Astrocyte (in vitro differentiated cells and primary cell): ENCODE measurements at regions not wholly inside any gene's neighbourhood (a gene's known extent, or its start where the extent isn't known, plus 50 kb on each side); places are given as distances from the start of the nearest gene placed in this dataset.

Experiments
- DNase-seq: peaks from one replicate; pipeline ENCODE4 v3.0.0-alpha.2; 2010; ENCODE audit warnings: low read depth
- FAIRE-seq: peaks from 2 replicates; lab custom pipeline; 2011; peaks lifted over from hg19 to GRCh38; lab: Jason Lieb, UNC
- H2AFZ ChIP-seq: 2 replicates; pipeline ENCODE4 v1.6.0; 2012; ENCODE audit warnings: low read depth, low read length, inconsistent platforms
- H3K27ac ChIP-seq: 2 replicates; pipeline ENCODE4 v1.5.1; 2011; ENCODE audit warnings: low read depth, low read length, inconsistent platforms
- H3K27me3 ChIP-seq: 2 replicates; pipeline ENCODE4 v1.6.0; 2011; ENCODE audit warnings: low read length, inconsistent platforms; ENCODE audit not compliant: insufficient read depth
- H3K36me3 ChIP-seq: 2 replicates; pipeline ENCODE4 v1.5.1; 2011; ENCODE audit warnings: low read length, inconsistent platforms; ENCODE audit not compliant: insufficient read depth
- H3K4me1 ChIP-seq: 2 replicates; pipeline ENCODE4 v1.5.1; 2011; ENCODE audit warnings: low read length, inconsistent platforms; ENCODE audit not compliant: insufficient read depth
- H3K4me2 ChIP-seq: 2 replicates; pipeline ENCODE4 v1.6.0; 2012; ENCODE audit warnings: low read length, inconsistent platforms
- H3K4me3 ChIP-seq: 2 replicates; pipeline ENCODE4 v1.5.1; 2011; ENCODE audit warnings: low read depth, mild to moderate bottlenecking, low read length, inconsistent platforms; ENCODE audit not compliant: insufficient read depth
- H3K79me2 ChIP-seq: 2 replicates; pipeline ENCODE4 v1.6.0; 2012; ENCODE audit warnings: mild to moderate bottlenecking, low read length, inconsistent platforms; ENCODE audit not compliant: insufficient read depth
- H3K9ac ChIP-seq: 2 replicates; pipeline ENCODE4 v1.6.0; 2012; ENCODE audit warnings: mild to moderate bottlenecking, low read length, inconsistent platforms
- H3K9me3 ChIP-seq: 2 replicates; pipeline ENCODE4 v1.5.1; 2012; ENCODE audit warnings: low read depth, mild to moderate bottlenecking, low read length, inconsistent platforms; ENCODE audit not compliant: insufficient read depth
- H4K20me1 ChIP-seq: 2 replicates; pipeline ENCODE4 v1.6.0; 2012; ENCODE audit warnings: low read length, inconsistent platforms; ENCODE audit not compliant: insufficient read depth
- H3K27ac Mint-ChIP-seq: one replicate; pipeline ENCODE4 v1.8.0; 2021; ENCODE audit warnings: mild to moderate bottlenecking, mixed read lengths; ENCODE audit not compliant: unreplicated experiment
- H3K27me3 Mint-ChIP-seq: one replicate; pipeline ENCODE4 v1.8.0; 2021; ENCODE audit warnings: low read depth, mixed read lengths; ENCODE audit not compliant: unreplicated experiment
- H3K36me3 Mint-ChIP-seq: one replicate; pipeline ENCODE4 v1.8.0; 2021; ENCODE audit warnings: low read depth, mixed read lengths; ENCODE audit not compliant: unreplicated experiment
- H3K4me1 Mint-ChIP-seq: one replicate; pipeline ENCODE4 v1.8.0; 2021; ENCODE audit warnings: low read depth, mixed read lengths; ENCODE audit not compliant: unreplicated experiment
- H3K4me3 Mint-ChIP-seq: one replicate; pipeline ENCODE4 v1.8.0; 2021; ENCODE audit warnings: mild to moderate bottlenecking, moderate library complexity, mixed read lengths; ENCODE audit not compliant: unreplicated experiment
- H3K9me3 Mint-ChIP-seq: one replicate; pipeline ENCODE4 v1.8.0; 2021; ENCODE audit warnings: mild to moderate bottlenecking, mixed read lengths; ENCODE audit not compliant: unreplicated experiment
- CTCF ChIP-seq: IDR thresholded peaks from 2 replicates; pipeline ENCODE4 v1.5.1; 2011; ENCODE audit warnings: low read depth, mild to moderate bottlenecking, inconsistent platforms, low read length, moderate library complexity; ENCODE audit not compliant: insufficient read depth
- EZH2 ChIP-seq: IDR thresholded peaks from 2 replicates; pipeline ENCODE4 v1.6.1; 2012; ENCODE audit warnings: mild to moderate bottlenecking, low read length, inconsistent platforms; ENCODE audit not compliant: insufficient read depth

- H3K9ac ChIP-seq, result no peak overlapping the region
- H3K27me3 Mint-ChIP-seq, result peaks cover 49% of the 10 kb centered on the region
- no peak for FAIRE-seq
Measured at GRCh38 chr1:204736836-204737235, 51.3 kb upstream of the LRRN2 start.

DNA sequence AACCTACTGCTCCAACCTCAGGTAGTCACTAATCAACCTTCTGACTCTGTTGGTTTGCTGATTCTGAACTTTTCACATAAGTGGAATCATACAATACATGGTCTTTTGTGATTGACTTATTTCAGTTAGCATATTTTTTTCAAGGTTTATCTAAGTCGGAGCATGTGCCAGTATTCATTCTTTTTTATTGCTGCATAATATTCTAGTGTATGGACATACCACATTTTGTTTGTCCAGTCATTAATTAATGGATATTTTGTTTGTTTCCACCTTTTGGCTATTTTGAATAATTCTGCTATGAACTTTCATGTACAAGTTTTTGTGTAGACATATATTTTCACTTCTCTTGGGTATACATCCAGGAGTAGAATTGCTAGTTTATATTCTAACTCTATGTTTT, 53.0 kb upstream of the LRRN2 start:
- Histone ChIP-seq H3K36me3 (no peaks in the 10 kb centered on the region), H3K27ac (no peak overlapping the region), H3K9me3 (no peaks in the 10 kb centered on the region), H3K4me2 (no peak overlapping the region), H3K79me2 (no peaks in the 10 kb centered on the region), H3K27me3 (peaks cover 22% of the 10 kb centered on the region), H3K4me3 (no peak overlapping the region), H4K20me1 (no peaks in the 10 kb centered on the region), H3K9ac (no peak overlapping the region), H2AFZ (no peak overlapping the region), H3K4me1 (no peaks in the 10 kb centered on the region)
- H3K9me3 Mint-ChIP-seq, result peaks cover 5% of the 10 kb centered on the region
- H3K27me3 Mint-ChIP-seq, result peaks cover 50% of the 10 kb centered on the region
- DNase-seq (no peak), FAIRE-seq (no peak)
- no peak overlapping the region for H3K4me3 Mint-ChIP-seq
- H3K4me1 Mint-ChIP-seq, result peaks cover 4% of the 10 kb centered on the region
- TF ChIP-seq EZH2 (no peak), CTCF (no peak)
- H3K36me3 Mint-ChIP-seq, result no peaks in the 10 kb centered on the region
- no peak overlapping the region for H3K27ac Mint-ChIP-seq

More at GRCh38 chr1:204736836-204737235, 51.3 kb upstream of the LRRN2 start:
- Histone ChIP-seq H3K27ac (no peak overlapping the region), H4K20me1 (no peaks in the 10 kb centered on the region), H3K79me2 (no peaks in the 10 kb centered on the region), H2AFZ (no peak overlapping the region), H3K27me3 (peaks cover 19% of the 10 kb centered on the region), H3K4me1 (no peaks in the 10 kb centered on the region), H3K36me3 (no peaks in the 10 kb centered on the region), H3K4me2 (no peak overlapping the region), H3K9me3 (no peaks in the 10 kb centered on the region), H3K4me3 (no peak overlapping the region)
- peaks cover 4% of the 10 kb centered on the region for H3K4me1 Mint-ChIP-seq
- no peak overlapping the region for H3K27ac Mint-ChIP-seq
- no peak overlapping the region for H3K4me3 Mint-ChIP-seq
- TF ChIP-seq EZH2, result no peak
- TF ChIP-seq CTCF, result no peak
- no peaks in the 10 kb centered on the region for H3K36me3 Mint-ChIP-seq
- no peak for DNase-seq
- peaks cover 2% of the 10 kb centered on the region for H3K9me3 Mint-ChIP-seq

GRCh38 chr1:204740354-204740753, 54.8 kb upstream of the LRRN2 start:
- H3K36me3 ChIP-seq, result no peaks in the 10 kb centered on the region
- Mint-ChIP-seq H3K4me1 (no peaks in the 10 kb centered on the region), H3K4me3 (no peak overlapping the region), H3K36me3 (peaks cover 2% of the 10 kb centered on the region), H3K27me3 (peaks cover 43% of the 10 kb centered on the region), H3K27ac (no peak overlapping the region), H3K9me3 (peaks cover 5% of the 10 kb centered on the region)
- TF ChIP-seq EZH2 (no peak), CTCF (no peak)
- FAIRE-seq, result no peak
- H3K4me1 ChIP-seq, result no peaks in the 10 kb centered on the region
- H3K79me2 ChIP-seq, result no peaks in the 10 kb centered on the region
- H4K20me1 ChIP-seq, result no peaks in the 10 kb centered on the region
- H3K4me3 ChIP-seq, result no peak overlapping the region
- H3K4me2 ChIP-seq, result no peak overlapping the region
- DNase-seq, result no peak
- H3K27ac ChIP-seq, result no peak overlapping the region
- no peak overlapping the region for H3K9ac ChIP-seq
- H2AFZ ChIP-seq, result no peak overlapping the region
- no peaks in the 10 kb centered on the region for H3K9me3 ChIP-seq
- peaks cover 22% of the 10 kb centered on the region for H3K27me3 ChIP-seq
